IMR-90 (cell line): ENCODE measurements at regions not wholly inside any gene's neighbourhood (a gene's known extent, or its start where the extent isn't known, plus 50 kb on each side); places are given as distances from the start of the nearest gene placed in this dataset.

Experiments used
- ATAC-seq: fragments of 200-7000 bp; cut with Tn5 transposase; 2 replicates; pipeline ENCODE4 v1.9.1; 2020; ENCODE audit warnings: low read depth, mild to moderate bottlenecking, moderate library complexity
- BruUV-seq: library from RNA; stranded (reverse); fragments of 400-500 nt; replicated peaks from 2 replicates; lab custom pipeline; 2021; lab: Mats Ljungman, UMichigan
- CTCF ChIA-PET: fragments of 300-600 bp; formaldehyde crosslinking; extraction: SDS; loops from one replicate; lab custom pipeline; 2021; ENCODE audit warnings: antibody characterized with exemption; lab: Yijun Ruan, JAX
- POLR2A ChIA-PET: fragments of 300-600 bp; sonication (Branson Sonifier 250); formaldehyde crosslinking; loops from one replicate; lab custom pipeline; 2022; ENCODE audit warnings: antibody characterized with exemption; ENCODE audit not compliant: unreplicated experiment; lab: Charles Lee
- DNase-seq: peaks from one replicate; pipeline ENCODE4 v3.0.0; 2013
- H2AFZ ChIP-seq: replicated peaks from 2 replicates; pipeline ENCODE3; 2013; ENCODE audit warnings: low read length, mild to moderate bottlenecking; ENCODE audit not compliant: poor library complexity
- H2AK5ac ChIP-seq: 2 replicates; pipeline ENCODE4 v1.6.1; 2013; ENCODE audit warnings: low read depth, low read length, inconsistent platforms
- H2AK9ac ChIP-seq: replicated peaks from 2 replicates; pipeline ENCODE3; 2013; ENCODE audit warnings: mild to moderate bottlenecking, low read depth, low read length, moderate library complexity; ENCODE audit not compliant: poor library complexity
- H2BK120ac ChIP-seq: 2 replicates; pipeline ENCODE4 v1.6.1; 2013; ENCODE audit warnings: low read depth, low read length, inconsistent platforms
- H2BK15ac ChIP-seq: 3 replicates; pipeline ENCODE4 v1.6.1; 2013; ENCODE audit warnings: low read depth, low read length, inconsistent platforms
- H2BK20ac ChIP-seq: 2 replicates; pipeline ENCODE4 v1.6.1; 2013; ENCODE audit warnings: low read depth, mild to moderate bottlenecking, inconsistent platforms, low read length, moderate library complexity
- H2BK5ac ChIP-seq: 2 replicates; pipeline ENCODE4 v1.6.1; 2013; ENCODE audit warnings: mild to moderate bottlenecking, low read depth, low read length, inconsistent platforms; ENCODE audit not compliant: poor library complexity, severe bottlenecking
- H3K14ac ChIP-seq: replicated peaks from 2 replicates; pipeline ENCODE4 v1.6.1; 2013; ENCODE audit warnings: low read depth, low read length, inconsistent platforms
- H3K18ac ChIP-seq: 2 replicates; pipeline ENCODE4 v1.6.1; 2013; ENCODE audit warnings: low read depth, low read length, control low read depth
- H3K23ac ChIP-seq: 2 replicates; pipeline ENCODE4 v1.6.1; 2013; ENCODE audit warnings: low read depth, low read length, inconsistent platforms
- H3K27ac ChIP-seq: 2 replicates; pipeline ENCODE4 v1.5.1; 2013; ENCODE audit warnings: mild to moderate bottlenecking, control low read depth, low read length; ENCODE audit not compliant: insufficient read depth
- H3K27me3 ChIP-seq: 2 replicates; pipeline ENCODE4 v1.6.1; 2013; ENCODE audit warnings: low read length; ENCODE audit not compliant: control insufficient read depth, insufficient read depth
- H3K36me3 ChIP-seq: 2 replicates; pipeline ENCODE4 v1.6.1; 2013; ENCODE audit warnings: low read length, mixed read lengths; ENCODE audit not compliant: control insufficient read depth, insufficient read depth
- H3K4ac ChIP-seq: 2 replicates; pipeline ENCODE4 v1.6.1; 2013; ENCODE audit warnings: low read depth, low read length, inconsistent platforms
- H3K4me1 ChIP-seq: 2 replicates; pipeline ENCODE4 v1.6.1; 2013; ENCODE audit warnings: low read length, mixed read lengths; ENCODE audit not compliant: control insufficient read depth, insufficient read depth
- H3K4me2 ChIP-seq: 2 replicates; pipeline ENCODE4 v1.6.1; 2013; ENCODE audit warnings: low read depth, mild to moderate bottlenecking, control low read depth, low read length, moderate library complexity
- H3K4me3 ChIP-seq: 2 replicates; pipeline ENCODE4 v1.5.1; 2013; ENCODE audit warnings: low read depth, mild to moderate bottlenecking, control low read depth, low read length, moderate library complexity; ENCODE audit not compliant: insufficient read depth
- H3K56ac ChIP-seq: 2 replicates; pipeline ENCODE4 v1.6.1; 2013; ENCODE audit warnings: low read length, inconsistent platforms; ENCODE audit not compliant: insufficient read depth; ENCODE audit errors: extremely low read depth
- H3K79me1 ChIP-seq, 2 experiments: 2 replicates each; pipeline ENCODE4 v1.6.1; 2013; ENCODE audit warnings: low read length in 2 of 2, inconsistent platforms in 1 of 2, low read depth in 1 of 2
- H3K9ac ChIP-seq: 2 replicates; pipeline ENCODE4 v1.6.1; 2013; ENCODE audit warnings: low read depth, low read length, control low read depth
- H3K9me1 ChIP-seq: 2 replicates; pipeline ENCODE4 v1.6.1; 2013; ENCODE audit warnings: low read length, inconsistent platforms; ENCODE audit not compliant: insufficient read depth
- H3K9me3 ChIP-seq: 2 replicates; pipeline ENCODE4 v1.6.1; 2013; ENCODE audit warnings: low read length; ENCODE audit not compliant: control insufficient read depth, insufficient read depth
- H4K20me1 ChIP-seq: 2 replicates; pipeline ENCODE4 v1.6.1; 2013; ENCODE audit warnings: low read length, inconsistent platforms; ENCODE audit not compliant: insufficient read depth
- H4K5ac ChIP-seq: 2 replicates; pipeline ENCODE4 v1.6.1; 2013; ENCODE audit warnings: mild to moderate bottlenecking, low read depth, low read length, control low read depth
- H4K8ac ChIP-seq, 2 experiments: 2 replicates each; pipeline ENCODE4 v1.6.1; 2013; ENCODE audit warnings: low read depth in 2 of 2, low read length in 2 of 2, control low read depth in 1 of 2, inconsistent platforms in 1 of 2
- H4K91ac ChIP-seq: 2 replicates; pipeline ENCODE4 v1.6.1; 2013; ENCODE audit warnings: low read depth, low read length, inconsistent platforms; ENCODE audit not compliant: insufficient read depth
- CEBPB ChIP-seq: IDR thresholded peaks from 2 replicates; pipeline ENCODE4 v1.6.1; 2012; ENCODE audit warnings: low read depth, low read length, improper control_type of control experiment
- CHD1 ChIP-seq: IDR thresholded peaks from 2 replicates; pipeline ENCODE4 v1.6.1; 2012; ENCODE audit warnings: low read depth, low read length, improper control_type of control experiment
- FOS ChIP-seq: fragments of 150-350 bp; IDR thresholded peaks from 2 replicates; pipeline ENCODE4 v1.6.1; 2016; ENCODE audit warnings: low read depth, low read length
- MAZ ChIP-seq: IDR thresholded peaks from 2 replicates; pipeline ENCODE4 v1.6.1; 2012; ENCODE audit warnings: low read depth, mild to moderate bottlenecking, low read length, improper control_type of control experiment, moderate library complexity, borderline replicate concordance
- SMC3 ChIP-seq: fragments of 150-350 bp; IDR thresholded peaks from 2 replicates; pipeline ENCODE4 v1.6.1; 2016; ENCODE audit warnings: low read depth, mild to moderate bottlenecking, antibody characterized with exemption, low read length, moderate library complexity
- WGBS, 2 experiments: methylation state at CpG; one replicate each; pipeline versions ENCODE4 v1.1.5 to v1.1.7; 2013; ENCODE audit warnings: missing lambda C conversion rate in 2 of 2; ENCODE audit not compliant: insufficient read length in 1 of 2; ENCODE audit errors: extremely low coverage in 2 of 2; 5-methylcytosine and 5-hydroxymethylcytosine counted together
- dilution Hi-C: fragments of 300-500 bp; cut with HindIII; formaldehyde crosslinking; loops from one replicate; pipeline ENCODE4 v1.14.3; 2018; ENCODE audit warnings: low sequenced_read_pairs; ENCODE audit not compliant: unreplicated experiment
- in situ Hi-C: fragments of 300-500 bp; cut with MboI; formaldehyde crosslinking; loops from 3 replicates; pipeline ENCODE4 v1.14.3; 2019; ENCODE audit warnings: low sequenced_read_pairs, inconsistent platforms, mixed read lengths
- intact Hi-C: fragments of 100-400 bp; cut with micrococcal nuclease; formaldehyde crosslinking; loops from 2 replicates; pipeline ENCODE4 v1.10.0; 2022

GRCh38 chr3:40913641-40914040, 285.7 kb upstream of the CTNNB1 start:
- no peaks in the 10 kb centered on the region for H3K4me1 ChIP-seq
- no TSS peak for BruUV-seq
- ATAC-seq: no peak
- H3K4me3 ChIP-seq: no peak overlapping the region
- ChIA-PET POLR2A (no interaction called here), CTCF (no interaction called here)
- H4K5ac ChIP-seq: no peak overlapping the region
- no peak overlapping the region for H2BK120ac ChIP-seq
- no peaks in the 10 kb centered on the region for H3K79me1 ChIP-seq
- in situ Hi-C loops (no loop called here), dilution Hi-C loops (no loop called here), intact Hi-C loops (no loop called here)
- H3K18ac ChIP-seq: no peak overlapping the region
- no peak overlapping the region for H2BK20ac ChIP-seq
- no peak overlapping the region for H3K4me2 ChIP-seq
- no peak overlapping the region for H2BK5ac ChIP-seq
- H2AK9ac ChIP-seq: no peak overlapping the region
- no peak for DNase-seq
- no peak overlapping the region for H3K56ac ChIP-seq
- H4K91ac ChIP-seq: no peak overlapping the region
- H4K8ac ChIP-seq: no peak overlapping the region
- no peak overlapping the region for H2AFZ ChIP-seq
- no peak overlapping the region for H2AK5ac ChIP-seq
- no peaks in the 10 kb centered on the region for H3K36me3 ChIP-seq
- TF ChIP-seq FOS (no peak), SMC3 (no peak), CEBPB (no peak), CHD1 (no peak), MAZ (no peak)
- no peak overlapping the region for H3K14ac ChIP-seq
- no peak overlapping the region for H3K4ac ChIP-seq
- H3K23ac ChIP-seq: no peak overlapping the region
- H3K9me3 ChIP-seq: peaks cover 7% of the 10 kb centered on the region; the same call in 1 of the 2 replicates
- no peaks in the 10 kb centered on the region for H4K20me1 ChIP-seq
- no peak overlapping the region for H3K27ac ChIP-seq
- no peaks in the 10 kb centered on the region for H3K27me3 ChIP-seq
- H3K9ac ChIP-seq: no peak overlapping the region
- 17% methylated on average over 1 of the region's 2 CpGs; no CpG with 5 or more reads in 1 of the 2 experiments for WGBS, 2 experiments
- no peak overlapping the region for H2BK15ac ChIP-seq
- H3K9me1 ChIP-seq: no peaks in the 10 kb centered on the region
